ENCODE measurements at regions not wholly inside any gene's neighbourhood (a gene's known extent, or its start where the extent isn't known, plus 50 kb on each side); places are given as distances from the start of the nearest gene placed in this dataset.

DNA sequence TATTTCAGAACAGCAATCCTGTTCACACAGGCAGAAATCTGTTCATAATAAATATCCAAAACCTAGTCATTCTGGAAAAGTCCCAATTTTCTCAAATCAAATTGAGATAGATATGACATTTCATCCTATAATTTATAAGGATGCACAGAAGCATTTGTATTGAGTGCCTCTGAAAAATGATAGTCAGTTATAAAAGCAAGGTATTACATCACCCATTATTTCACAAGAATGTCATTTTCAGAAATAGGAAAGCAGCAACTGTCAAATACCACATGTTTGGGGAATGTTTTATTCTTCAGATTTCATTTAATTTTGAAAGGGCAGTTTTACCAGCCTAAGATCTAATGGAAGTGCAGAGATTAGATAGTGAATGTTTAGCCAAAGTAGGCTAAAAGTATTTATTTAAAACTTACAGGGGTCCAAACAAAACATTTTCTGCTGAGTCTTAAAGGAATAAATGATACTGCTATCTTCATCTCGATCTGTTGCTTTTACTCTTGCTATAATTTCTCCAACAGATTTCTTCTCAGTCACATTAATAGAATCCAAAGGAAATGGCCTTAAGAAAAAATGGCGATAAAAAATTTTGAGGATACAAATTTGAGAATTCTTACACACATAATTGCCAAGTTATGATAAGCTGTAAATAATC lies 185.8 kb downstream of the HGF start:
- TF ChIP-seq, protein P1, sequence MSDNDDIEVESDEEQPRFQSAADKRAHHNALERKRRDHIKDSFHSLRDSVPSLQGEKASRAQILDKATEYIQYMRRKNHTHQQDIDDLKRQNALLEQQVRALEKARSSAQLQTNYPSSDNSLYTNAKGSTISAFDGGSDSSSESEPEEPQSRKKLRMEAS (IDR thresholded peaks at IDR 0.05; ENCODE audit: low read depth, low read length) = no peak
- no peak for TF ChIP-seq POLR2A (IDR thresholded peaks at IDR 0.05; ENCODE audit: extremely low read depth, insufficient read length)
